ENCODE measurements at regions not wholly inside any gene's neighbourhood (a gene's known extent, or its start where the extent isn't known, plus 50 kb on each side); places are given as distances from the start of the nearest gene placed in this dataset.
A peak's percentile ranks its signal among the peaks of the same experiment; 100 is the strongest.
"Not testable (repeated sequence)": the region's sequence is repeated elsewhere in the genome, so short reads cannot be mapped to it uniquely, and the experiment has no call there.

DNA sequence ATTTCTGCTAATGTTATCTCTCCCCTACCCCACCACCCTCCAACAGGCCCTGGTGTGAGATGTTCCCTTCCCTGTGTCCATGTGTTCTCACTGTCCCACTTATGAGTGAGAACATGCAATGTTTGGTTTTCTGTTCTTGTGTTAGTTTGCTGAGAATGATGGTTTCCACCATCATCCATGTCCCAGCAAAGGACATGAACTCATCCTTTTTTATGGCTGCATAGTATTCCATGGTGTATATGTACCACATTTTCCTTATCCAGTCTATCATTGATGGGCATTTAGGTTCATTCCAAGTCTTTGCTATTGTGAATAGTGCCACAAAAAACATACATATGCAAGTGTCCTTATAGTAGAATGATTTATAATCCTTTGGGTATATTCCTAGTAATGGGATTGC, 104.5 kb downstream of the ZNF33B start:
- DNase-seq = not testable (repeated sequence)

DNA sequence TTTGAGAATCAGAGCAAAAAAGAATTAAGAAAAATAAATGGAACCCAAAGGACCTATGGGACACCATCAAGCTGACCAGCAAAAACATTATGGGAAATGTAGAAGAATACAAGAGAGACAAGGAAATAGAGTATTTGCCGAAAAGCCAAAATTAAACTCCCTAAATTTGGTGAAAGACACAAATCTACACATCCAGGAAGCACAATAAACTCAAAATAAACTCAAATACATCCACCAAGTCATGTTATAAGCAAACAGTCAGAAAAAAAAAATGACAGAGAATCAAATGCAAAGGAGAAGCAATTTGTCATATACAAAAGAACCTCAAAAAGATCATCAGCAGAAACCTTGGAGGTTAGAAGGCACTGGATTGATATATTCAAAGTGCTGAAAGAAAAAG, 105.4 kb downstream of the ZNF33B start:
- no peak for DNase-seq

DNA sequence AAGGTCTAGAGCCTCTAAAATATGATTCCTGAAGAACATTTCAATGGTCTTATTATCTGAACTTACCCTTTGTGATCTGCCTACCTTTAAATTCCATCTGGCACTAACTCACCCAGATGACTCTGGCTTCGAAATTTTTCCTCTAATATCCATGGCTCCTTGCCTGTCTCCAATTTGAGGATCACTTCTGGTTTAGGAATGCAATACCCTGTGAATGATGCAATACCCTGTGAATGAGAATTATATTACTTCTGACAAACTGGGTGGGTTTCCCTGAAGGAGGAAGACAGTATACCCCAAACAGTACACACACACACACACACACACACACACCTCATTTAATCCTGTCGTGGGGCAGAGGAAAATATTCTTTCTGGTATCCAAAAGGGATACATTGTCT, 115.3 kb downstream of the ZNF33B start:
- DNase-seq = no peak

DNA sequence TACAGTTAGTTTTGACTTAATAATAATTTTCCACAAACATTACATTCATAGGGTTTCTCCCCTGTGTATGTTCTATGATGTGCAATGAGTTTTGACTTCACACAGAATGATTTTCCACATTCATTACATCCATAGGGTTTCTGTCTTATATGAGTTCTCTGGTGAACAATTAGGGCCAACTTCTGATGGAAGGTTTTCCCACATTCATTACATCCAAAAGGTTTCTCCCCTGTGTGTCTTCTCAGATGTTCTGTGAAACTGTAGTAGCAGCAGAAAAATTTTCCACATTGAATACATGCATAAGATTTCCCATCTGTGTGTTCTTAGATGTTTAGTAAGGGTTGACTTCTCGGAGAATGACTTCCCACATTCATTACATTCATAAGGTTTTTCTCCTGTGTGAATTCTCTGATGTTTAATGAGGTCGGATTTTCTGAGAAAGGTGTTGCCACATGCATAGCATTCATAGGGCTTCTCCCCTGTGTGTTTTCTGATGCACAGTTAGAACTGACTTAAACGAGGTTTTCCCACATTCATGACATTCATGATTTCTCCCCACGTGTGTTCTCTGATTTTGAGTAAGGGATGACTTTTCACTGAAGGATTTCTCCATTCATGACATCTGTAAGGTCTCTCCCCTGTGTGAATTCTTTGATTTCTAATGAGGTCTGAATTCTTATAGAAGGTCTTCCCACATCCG, 118.5 kb downstream of the ZNF33B start:
- no peak for DNase-seq

DNA sequence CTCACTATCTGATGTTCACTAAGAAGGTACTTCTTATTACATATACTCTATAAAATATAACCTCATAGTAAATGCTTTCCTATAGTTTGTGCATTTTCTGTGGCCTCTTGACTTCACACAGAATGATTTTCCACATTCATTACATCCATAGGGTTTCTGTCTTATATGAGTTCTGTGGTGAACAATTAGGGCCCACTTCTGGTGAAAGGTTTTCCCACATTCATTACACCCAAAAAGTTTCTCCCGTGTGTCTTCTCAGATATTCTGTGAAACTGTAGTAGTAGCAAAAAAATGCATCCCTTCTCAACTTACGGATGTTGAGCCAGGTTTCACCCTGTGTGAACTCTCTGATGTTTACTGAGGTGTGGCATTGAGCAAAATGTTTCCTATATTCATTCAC, 119.3 kb downstream of the ZNF33B start:
- DNase-seq = no peak

- no peak for DNase-seq
These were observed 124.4 kb downstream of the ZNF33B start for GRCh38 chr10:42513921-42514320.

DNA sequence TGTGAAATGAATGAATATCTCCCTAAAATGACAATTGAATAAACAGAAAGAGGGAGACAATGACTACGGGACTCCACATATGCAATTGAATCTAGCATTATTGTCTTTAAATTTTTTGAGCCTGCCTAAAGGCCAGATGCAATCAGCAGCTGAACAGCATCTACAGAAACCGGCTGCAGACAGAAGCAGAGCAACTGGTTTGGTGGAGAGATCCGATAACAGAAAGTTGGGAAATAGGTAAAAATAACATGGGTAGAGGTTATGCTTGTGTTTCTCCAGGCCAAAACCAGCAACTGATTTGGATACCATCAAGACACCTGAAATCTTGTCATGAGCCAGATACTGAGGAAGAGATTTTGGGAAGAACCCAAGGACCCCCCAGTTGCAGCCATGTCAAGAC, 146.6 kb downstream of the ZNF33B start:
- no peak for DNase-seq

- no peak for DNase-seq
These were observed 147.3 kb downstream of the ZNF33B start for GRCh38 chr10:42491001-42491592.

GRCh38 chr10:42490368-42490767, 148.0 kb downstream of the ZNF33B start:
- no peak for DNase-seq

GRCh38 chr10:42488416-42488815, 150.0 kb downstream of the ZNF33B start:
- no peak for DNase-seq

DNA sequence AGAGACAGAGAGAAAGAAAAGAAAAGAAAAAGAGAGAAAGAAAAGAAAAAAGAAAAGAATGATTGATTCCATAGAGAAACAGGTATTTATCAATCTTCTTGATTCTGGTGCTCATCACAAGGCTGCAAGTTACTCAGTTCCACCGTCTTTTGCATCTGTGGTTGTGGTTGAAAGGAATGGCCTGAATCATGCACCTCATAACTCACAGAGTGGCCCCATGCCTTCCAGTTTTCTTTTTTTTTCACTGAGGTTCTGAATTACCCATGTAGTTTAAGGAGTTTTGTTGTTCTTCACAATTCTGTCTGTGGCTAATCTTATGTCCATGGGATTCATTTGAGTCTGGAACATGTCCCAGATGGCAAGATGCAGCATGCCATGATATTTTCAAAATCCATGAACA, 156.0 kb downstream of the ZNF33B start:
- DNase-seq = no peak

DNA sequence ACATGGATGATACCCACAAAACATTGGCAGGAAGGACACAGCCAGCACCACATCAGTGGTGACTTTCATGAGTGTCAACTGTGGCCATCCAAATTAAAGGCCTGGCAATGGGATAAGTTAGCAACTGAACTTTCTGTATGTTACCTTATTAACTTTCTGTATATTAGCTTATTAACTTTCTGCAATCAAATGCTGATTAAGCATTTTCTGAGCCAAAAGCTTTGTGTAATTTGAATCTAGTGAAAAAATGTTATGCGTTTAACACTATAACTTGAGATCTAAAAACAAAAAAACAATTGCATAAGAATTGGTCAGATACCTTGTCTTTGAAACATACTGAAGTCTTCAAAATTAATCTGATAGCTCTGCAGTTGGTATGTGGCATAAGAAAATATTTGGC, 159.3 kb downstream of the ZNF33B start:
- DNase-seq = no peak

DNA sequence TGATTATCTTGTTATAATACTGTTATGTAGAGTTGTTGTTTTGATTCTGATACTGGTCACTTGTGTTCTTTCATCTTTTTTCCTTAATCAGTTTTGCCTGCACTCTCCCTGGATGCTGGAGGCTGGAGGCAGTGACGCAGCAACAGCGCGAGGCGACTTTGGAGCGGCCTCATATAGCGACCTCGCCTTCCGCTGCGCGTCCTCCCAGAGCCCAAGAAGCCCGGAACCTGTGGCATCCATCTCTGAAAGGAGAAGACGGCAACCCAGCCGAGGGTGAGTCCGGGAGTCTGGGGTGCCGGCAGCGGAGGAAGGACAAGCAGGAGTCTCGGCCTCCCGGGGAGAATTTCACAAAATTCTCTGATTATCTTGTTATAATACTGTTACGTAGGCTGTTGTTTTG, 161.2 kb downstream of the ZNF33B start:
- DNase-seq = no peak

DNA sequence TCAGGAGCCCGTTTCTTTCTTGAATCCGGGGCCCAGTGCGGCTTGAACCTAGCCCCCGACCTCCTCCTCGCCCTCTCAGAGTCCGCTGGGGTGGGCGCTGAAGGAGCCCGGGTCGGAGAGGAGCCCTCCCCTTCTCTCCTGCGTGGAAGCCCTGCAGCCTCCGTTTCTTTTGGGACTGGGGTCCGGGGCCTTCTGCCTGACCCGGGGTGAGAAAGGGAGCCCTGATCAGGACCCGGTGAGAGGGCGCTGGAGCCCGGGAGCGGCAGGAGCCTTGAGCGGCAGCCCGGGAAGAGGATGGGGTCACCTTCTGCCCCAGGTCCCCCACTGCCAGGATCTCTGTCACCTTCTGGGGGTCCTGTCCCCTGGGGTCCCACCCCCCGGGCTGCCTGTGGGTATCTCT, 162.3 kb downstream of the ZNF33B start:
- no peak for DNase-seq

- peak in 2 of 3 experiments; percentile 16 to 32 for DNase-seq
These were observed 162.9 kb downstream of the ZNF33B start for GRCh38 chr10:42475168-42476098.

DNA sequence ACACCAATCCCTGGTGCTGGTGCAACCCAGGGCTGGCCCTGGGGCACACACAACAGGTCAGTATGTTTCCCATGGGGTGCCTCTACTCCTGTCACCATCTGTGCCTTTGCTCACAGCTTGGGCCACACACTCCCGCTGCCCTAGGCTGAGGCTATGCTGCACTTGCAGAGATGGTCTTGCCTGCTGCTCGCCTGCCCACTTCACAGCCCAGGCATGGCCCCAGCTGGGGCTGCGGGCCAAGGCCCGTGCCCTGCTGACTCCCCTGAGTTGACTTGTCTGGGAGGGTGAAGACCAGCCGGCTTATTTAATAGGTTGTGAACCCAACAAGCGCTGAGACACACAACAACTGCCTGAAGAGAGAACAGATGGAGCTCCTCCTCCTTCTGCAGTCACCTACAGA, 184.1 kb downstream of the ZNF33B start:
- DNase-seq = no peak

DNA sequence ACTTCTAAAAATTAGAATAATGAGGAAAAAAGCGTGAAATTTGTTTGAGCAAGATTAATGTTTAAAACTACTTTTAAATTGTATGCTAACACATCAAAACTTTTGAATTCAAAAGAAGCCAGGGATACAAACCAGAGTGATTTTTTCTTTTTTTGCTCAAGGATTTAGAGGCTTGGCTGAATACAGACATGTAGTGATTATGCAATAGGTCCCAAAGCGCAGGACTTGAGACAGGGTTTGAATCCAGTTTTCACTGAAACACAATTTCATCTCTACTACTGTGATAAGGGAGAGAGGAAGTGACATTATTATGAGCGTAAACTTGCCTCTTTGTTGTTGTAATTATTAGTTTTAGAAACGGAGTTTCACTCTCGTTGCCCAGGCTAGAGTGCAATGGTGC, 207.3 kb downstream of the ZNF33B start:
- no peak for DNase-seq

DNA sequence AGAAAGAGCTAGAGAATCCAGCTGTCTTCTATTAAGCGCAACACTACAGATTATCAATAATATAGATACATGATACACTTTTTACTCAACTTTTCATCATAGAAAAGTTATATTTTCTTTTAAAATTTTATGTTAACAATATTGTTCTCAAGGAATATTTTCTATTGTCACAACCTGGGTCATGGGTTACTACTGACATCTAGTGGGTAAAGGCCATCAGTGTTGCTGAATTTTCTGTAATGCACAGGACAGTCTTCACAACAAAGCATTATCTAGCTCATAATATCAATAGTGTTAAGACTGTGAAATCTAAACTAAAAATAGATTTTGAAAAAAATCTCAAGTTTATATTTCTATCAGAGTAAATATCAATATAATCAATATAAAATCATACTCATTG, 209.8 kb downstream of the ZNF33B start:
- peak in 1 of 3 experiments; percentile 20 for DNase-seq

GRCh38 chr10:42422911-42423310, 215.5 kb downstream of the ZNF33B start:
- no peak for DNase-seq

GRCh38 chr10:42421812-42422211, 216.6 kb downstream of the ZNF33B start:
- no peak for DNase-seq

- no peak for DNase-seq
These were observed 218.6 kb downstream of the ZNF33B start for GRCh38 chr10:42419789-42420188.

- DNase-seq = no peak
These were observed 257.3 kb downstream of the ZNF33B start for GRCh38 chr10:42380926-42381547.

- DNase-seq = peak in 1 of 3 experiments; percentile 3
These were observed 270.7 kb downstream of the ZNF33B start for GRCh38 chr10:42367532-42368230.
